ENCODE measurements at regions not wholly inside any gene's neighbourhood (a gene's known extent, or its start where the extent isn't known, plus 50 kb on each side); places are given as distances from the start of the nearest gene placed in this dataset.

- no peak for TF ChIP-seq CTCF (IDR thresholded peaks at IDR 0.05)
- no peak for TF ChIP-seq EZH2 (IDR thresholded peaks at IDR 0.05; ENCODE audit: borderline replicate concordance, insufficient read depth, low read depth, low read length, poor library complexity, severe bottlenecking)
Observed at GRCh38 chr13:34175551-34175950, 357.6 kb downstream of the RFC3 start.
